IMR-90 (cell line): ENCODE measurements at regions not wholly inside any gene's neighbourhood (a gene's known extent, or its start where the extent isn't known, plus 50 kb on each side); places are given as distances from the start of the nearest gene placed in this dataset.

Experiments used
- ATAC-seq: fragments of 200-7000 bp; cut with Tn5 transposase; 2 replicates; pipeline ENCODE4 v1.9.1; 2020; ENCODE audit warnings: low read depth, mild to moderate bottlenecking, moderate library complexity
- BruUV-seq: library from RNA; stranded (reverse); fragments of 400-500 nt; replicated peaks from 2 replicates; lab custom pipeline; 2021; lab: Mats Ljungman, UMichigan
- CTCF ChIA-PET: fragments of 300-600 bp; formaldehyde crosslinking; extraction: SDS; loops from one replicate; lab custom pipeline; 2021; ENCODE audit warnings: antibody characterized with exemption; lab: Yijun Ruan, JAX
- POLR2A ChIA-PET: fragments of 300-600 bp; sonication (Branson Sonifier 250); formaldehyde crosslinking; loops from one replicate; lab custom pipeline; 2022; ENCODE audit warnings: antibody characterized with exemption; ENCODE audit not compliant: unreplicated experiment; lab: Charles Lee
- DNase-seq: peaks from one replicate; pipeline ENCODE4 v3.0.0; 2013
- H2AFZ ChIP-seq: replicated peaks from 2 replicates; pipeline ENCODE3; 2013; ENCODE audit warnings: low read length, mild to moderate bottlenecking; ENCODE audit not compliant: poor library complexity
- H2AK5ac ChIP-seq: 2 replicates; pipeline ENCODE4 v1.6.1; 2013; ENCODE audit warnings: low read depth, low read length, inconsistent platforms
- H2AK9ac ChIP-seq: replicated peaks from 2 replicates; pipeline ENCODE3; 2013; ENCODE audit warnings: mild to moderate bottlenecking, low read depth, low read length, moderate library complexity; ENCODE audit not compliant: poor library complexity
- H2BK120ac ChIP-seq: 2 replicates; pipeline ENCODE4 v1.6.1; 2013; ENCODE audit warnings: low read depth, low read length, inconsistent platforms
- H2BK15ac ChIP-seq: 3 replicates; pipeline ENCODE4 v1.6.1; 2013; ENCODE audit warnings: low read depth, low read length, inconsistent platforms
- H2BK20ac ChIP-seq: 2 replicates; pipeline ENCODE4 v1.6.1; 2013; ENCODE audit warnings: low read depth, mild to moderate bottlenecking, inconsistent platforms, low read length, moderate library complexity
- H2BK5ac ChIP-seq: 2 replicates; pipeline ENCODE4 v1.6.1; 2013; ENCODE audit warnings: mild to moderate bottlenecking, low read depth, low read length, inconsistent platforms; ENCODE audit not compliant: poor library complexity, severe bottlenecking
- H3K14ac ChIP-seq: replicated peaks from 2 replicates; pipeline ENCODE4 v1.6.1; 2013; ENCODE audit warnings: low read depth, low read length, inconsistent platforms
- H3K18ac ChIP-seq: 2 replicates; pipeline ENCODE4 v1.6.1; 2013; ENCODE audit warnings: low read depth, low read length, control low read depth
- H3K23ac ChIP-seq: 2 replicates; pipeline ENCODE4 v1.6.1; 2013; ENCODE audit warnings: low read depth, low read length, inconsistent platforms
- H3K27ac ChIP-seq: 2 replicates; pipeline ENCODE4 v1.5.1; 2013; ENCODE audit warnings: mild to moderate bottlenecking, control low read depth, low read length; ENCODE audit not compliant: insufficient read depth
- H3K27me3 ChIP-seq: 2 replicates; pipeline ENCODE4 v1.6.1; 2013; ENCODE audit warnings: low read length; ENCODE audit not compliant: control insufficient read depth, insufficient read depth
- H3K36me3 ChIP-seq: 2 replicates; pipeline ENCODE4 v1.6.1; 2013; ENCODE audit warnings: low read length, mixed read lengths; ENCODE audit not compliant: control insufficient read depth, insufficient read depth
- H3K4ac ChIP-seq: 2 replicates; pipeline ENCODE4 v1.6.1; 2013; ENCODE audit warnings: low read depth, low read length, inconsistent platforms
- H3K4me1 ChIP-seq: 2 replicates; pipeline ENCODE4 v1.6.1; 2013; ENCODE audit warnings: low read length, mixed read lengths; ENCODE audit not compliant: control insufficient read depth, insufficient read depth
- H3K4me2 ChIP-seq: 2 replicates; pipeline ENCODE4 v1.6.1; 2013; ENCODE audit warnings: low read depth, mild to moderate bottlenecking, control low read depth, low read length, moderate library complexity
- H3K4me3 ChIP-seq: 2 replicates; pipeline ENCODE4 v1.5.1; 2013; ENCODE audit warnings: low read depth, mild to moderate bottlenecking, control low read depth, low read length, moderate library complexity; ENCODE audit not compliant: insufficient read depth
- H3K56ac ChIP-seq: 2 replicates; pipeline ENCODE4 v1.6.1; 2013; ENCODE audit warnings: low read length, inconsistent platforms; ENCODE audit not compliant: insufficient read depth; ENCODE audit errors: extremely low read depth
- H3K79me1 ChIP-seq, 2 experiments: 2 replicates each; pipeline ENCODE4 v1.6.1; 2013; ENCODE audit warnings: low read length in 2 of 2, inconsistent platforms in 1 of 2, low read depth in 1 of 2
- H3K9ac ChIP-seq: 2 replicates; pipeline ENCODE4 v1.6.1; 2013; ENCODE audit warnings: low read depth, low read length, control low read depth
- H3K9me1 ChIP-seq: 2 replicates; pipeline ENCODE4 v1.6.1; 2013; ENCODE audit warnings: low read length, inconsistent platforms; ENCODE audit not compliant: insufficient read depth
- H3K9me3 ChIP-seq: 2 replicates; pipeline ENCODE4 v1.6.1; 2013; ENCODE audit warnings: low read length; ENCODE audit not compliant: control insufficient read depth, insufficient read depth
- H4K20me1 ChIP-seq: 2 replicates; pipeline ENCODE4 v1.6.1; 2013; ENCODE audit warnings: low read length, inconsistent platforms; ENCODE audit not compliant: insufficient read depth
- H4K5ac ChIP-seq: 2 replicates; pipeline ENCODE4 v1.6.1; 2013; ENCODE audit warnings: mild to moderate bottlenecking, low read depth, low read length, control low read depth
- H4K8ac ChIP-seq, 2 experiments: 2 replicates each; pipeline ENCODE4 v1.6.1; 2013; ENCODE audit warnings: low read depth in 2 of 2, low read length in 2 of 2, control low read depth in 1 of 2, inconsistent platforms in 1 of 2
- H4K91ac ChIP-seq: 2 replicates; pipeline ENCODE4 v1.6.1; 2013; ENCODE audit warnings: low read depth, low read length, inconsistent platforms; ENCODE audit not compliant: insufficient read depth
- FOS ChIP-seq: fragments of 150-350 bp; IDR thresholded peaks from 2 replicates; pipeline ENCODE4 v1.6.1; 2016; ENCODE audit warnings: low read depth, low read length
- MAFK ChIP-seq: IDR thresholded peaks from 2 replicates; pipeline ENCODE4 v1.6.1; 2012; ENCODE audit warnings: low read depth, low read length, improper control_type of control experiment
- MAZ ChIP-seq: IDR thresholded peaks from 2 replicates; pipeline ENCODE4 v1.6.1; 2012; ENCODE audit warnings: low read depth, mild to moderate bottlenecking, low read length, improper control_type of control experiment, moderate library complexity, borderline replicate concordance
- POLR2A ChIP-seq: IDR thresholded peaks from 2 replicates; pipeline ENCODE4 v1.6.1; 2012; ENCODE audit warnings: mild to moderate bottlenecking, low read depth, low read length
- RAD21 ChIP-seq: IDR thresholded peaks from 2 replicates; pipeline ENCODE4 v1.6.1; 2012; ENCODE audit warnings: low read length, improper control_type of control experiment
- SMC3 ChIP-seq: fragments of 150-350 bp; IDR thresholded peaks from 2 replicates; pipeline ENCODE4 v1.6.1; 2016; ENCODE audit warnings: low read depth, mild to moderate bottlenecking, antibody characterized with exemption, low read length, moderate library complexity
- WGBS, 2 experiments: methylation state at CpG; one replicate each; pipeline versions ENCODE4 v1.1.5 to v1.1.7; 2013; ENCODE audit warnings: missing lambda C conversion rate in 2 of 2; ENCODE audit not compliant: insufficient read length in 1 of 2; ENCODE audit errors: extremely low coverage in 2 of 2; 5-methylcytosine and 5-hydroxymethylcytosine counted together
- dilution Hi-C: fragments of 300-500 bp; cut with HindIII; formaldehyde crosslinking; loops from one replicate; pipeline ENCODE4 v1.14.3; 2018; ENCODE audit warnings: low sequenced_read_pairs; ENCODE audit not compliant: unreplicated experiment
- in situ Hi-C: fragments of 300-500 bp; cut with MboI; formaldehyde crosslinking; loops from 3 replicates; pipeline ENCODE4 v1.14.3; 2019; ENCODE audit warnings: low sequenced_read_pairs, inconsistent platforms, mixed read lengths
- intact Hi-C: fragments of 100-400 bp; cut with micrococcal nuclease; formaldehyde crosslinking; loops from 2 replicates; pipeline ENCODE4 v1.10.0; 2022
- TF ChIP-seq, protein P1 (sequence below): conservative IDR thresholded peaks from 2 replicates; pipeline ENCODE4 v1.5.1; 2012; ENCODE audit warnings: mild to moderate bottlenecking, low read depth, low read length, improper control_type of control experiment
- TF ChIP-seq, protein P2 (sequence below): fragments of 150-350 bp; IDR thresholded peaks from 2 replicates; pipeline ENCODE4 v1.6.1; 2017; ENCODE audit warnings: mild to moderate bottlenecking, antibody characterized with exemption, low read length, low read depth

DNA sequence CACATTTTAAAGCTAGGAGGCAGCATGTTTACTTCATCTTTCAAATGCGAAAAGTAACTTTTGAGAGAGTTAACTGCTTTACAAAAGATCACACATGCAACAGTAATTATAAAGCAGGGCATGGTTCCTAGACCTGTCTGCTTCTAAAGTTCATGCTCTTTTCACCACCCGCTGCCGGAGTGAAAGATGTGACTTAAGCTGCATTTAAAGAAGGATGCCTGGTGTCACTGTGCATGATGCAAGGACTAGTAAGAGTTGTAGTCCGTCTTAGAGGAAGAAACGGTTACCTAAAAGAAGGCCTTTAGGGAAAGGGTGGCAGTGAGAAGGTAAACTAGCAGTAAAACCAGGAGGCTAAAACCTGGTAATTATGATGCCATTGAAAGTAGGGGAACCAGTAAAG lies 1689.1 kb downstream of the KCNT2 start:
- no peaks in the 10 kb centered on the region for H3K9me1 ChIP-seq
- H2AFZ ChIP-seq = no peak overlapping the region
- H2BK20ac ChIP-seq = no peak overlapping the region
- H3K4me3 ChIP-seq = no peak overlapping the region
- ATAC-seq (no peak), DNase-seq (no peak)
- H4K8ac ChIP-seq = no peak overlapping the region
- ChIA-PET POLR2A (no interaction called here), CTCF (no interaction called here)
- H2BK15ac ChIP-seq = no peak overlapping the region
- no peak overlapping the region for H2BK5ac ChIP-seq
- no peak overlapping the region for H3K56ac ChIP-seq
- H3K9ac ChIP-seq = no peak overlapping the region
- H3K14ac ChIP-seq = no peak overlapping the region
- in situ Hi-C loops = no loop called here
- H3K23ac ChIP-seq = no peak overlapping the region
- intact Hi-C loops = no loop called here
- no peak overlapping the region for H4K5ac ChIP-seq
- H4K20me1 ChIP-seq = no peaks in the 10 kb centered on the region
- no TSS peak for BruUV-seq
- no CpG with 5 or more reads among the region's 5 CpGs for WGBS, 2 experiments
- no peak overlapping the region for H3K18ac ChIP-seq
- no peaks in the 10 kb centered on the region for H3K79me1 ChIP-seq
- no peak overlapping the region for H2AK9ac ChIP-seq
- H3K36me3 ChIP-seq = no peaks in the 10 kb centered on the region
- H3K4me1 ChIP-seq = no peaks in the 10 kb centered on the region
- no peaks in the 10 kb centered on the region for H3K27me3 ChIP-seq
- no peak overlapping the region for H2BK120ac ChIP-seq
- no peak overlapping the region for H3K4me2 ChIP-seq
- H4K91ac ChIP-seq = no peak overlapping the region
- dilution Hi-C loops = no loop called here
- no peak overlapping the region for H3K4ac ChIP-seq
- H3K9me3 ChIP-seq = no peaks in the 10 kb centered on the region
- no peak overlapping the region for H2AK5ac ChIP-seq
- TF ChIP-seq POLR2A = no peak
- TF ChIP-seq, protein P1, sequence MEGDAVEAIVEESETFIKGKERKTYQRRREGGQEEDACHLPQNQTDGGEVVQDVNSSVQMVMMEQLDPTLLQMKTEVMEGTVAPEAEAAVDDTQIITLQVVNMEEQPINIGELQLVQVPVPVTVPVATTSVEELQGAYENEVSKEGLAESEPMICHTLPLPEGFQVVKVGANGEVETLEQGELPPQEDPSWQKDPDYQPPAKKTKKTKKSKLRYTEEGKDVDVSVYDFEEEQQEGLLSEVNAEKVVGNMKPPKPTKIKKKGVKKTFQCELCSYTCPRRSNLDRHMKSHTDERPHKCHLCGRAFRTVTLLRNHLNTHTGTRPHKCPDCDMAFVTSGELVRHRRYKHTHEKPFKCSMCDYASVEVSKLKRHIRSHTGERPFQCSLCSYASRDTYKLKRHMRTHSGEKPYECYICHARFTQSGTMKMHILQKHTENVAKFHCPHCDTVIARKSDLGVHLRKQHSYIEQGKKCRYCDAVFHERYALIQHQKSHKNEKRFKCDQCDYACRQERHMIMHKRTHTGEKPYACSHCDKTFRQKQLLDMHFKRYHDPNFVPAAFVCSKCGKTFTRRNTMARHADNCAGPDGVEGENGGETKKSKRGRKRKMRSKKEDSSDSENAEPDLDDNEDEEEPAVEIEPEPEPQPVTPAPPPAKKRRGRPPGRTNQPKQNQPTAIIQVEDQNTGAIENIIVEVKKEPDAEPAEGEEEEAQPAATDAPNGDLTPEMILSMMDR = no peak
- TF ChIP-seq MAFK = no peak
- TF ChIP-seq, protein P2, sequence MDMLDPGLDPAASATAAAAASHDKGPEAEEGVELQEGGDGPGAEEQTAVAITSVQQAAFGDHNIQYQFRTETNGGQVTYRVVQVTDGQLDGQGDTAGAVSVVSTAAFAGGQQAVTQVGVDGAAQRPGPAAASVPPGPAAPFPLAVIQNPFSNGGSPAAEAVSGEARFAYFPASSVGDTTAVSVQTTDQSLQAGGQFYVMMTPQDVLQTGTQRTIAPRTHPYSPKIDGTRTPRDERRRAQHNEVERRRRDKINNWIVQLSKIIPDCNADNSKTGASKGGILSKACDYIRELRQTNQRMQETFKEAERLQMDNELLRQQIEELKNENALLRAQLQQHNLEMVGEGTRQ = no peak
- TF ChIP-seq MAZ = no peak
- TF ChIP-seq SMC3 = no peak
- TF ChIP-seq FOS = no peak
- TF ChIP-seq RAD21 = no peak
- H3K27ac ChIP-seq = no peak overlapping the region
